ENCODE measurements at regions not wholly inside any gene's neighbourhood (a gene's known extent, or its start where the extent isn't known, plus 50 kb on each side); places are given as distances from the start of the nearest gene placed in this dataset.

GRCh38 chr10:98332623-98333269, 64.8 kb upstream of the LOXL4 start:
- DNase-seq (ENCODE audit: low read depth): peak; percentile 68

GRCh38 chr10:98331885-98332284, 63.9 kb upstream of the LOXL4 start:
- peak; percentile 19 for DNase-seq (ENCODE audit: low read depth)

GRCh38 chr10:98330987-98331386, 63.0 kb upstream of the LOXL4 start:
- DNase-seq (ENCODE audit: low read depth): no peak

- no peak for DNase-seq (ENCODE audit: low read depth)
These were observed 60.6 kb upstream of the LOXL4 start for GRCh38 chr10:98328640-98329039.

GRCh38 chr10:98328163-98328562, 60.2 kb upstream of the LOXL4 start:
- no peak for DNase-seq (ENCODE audit: low read depth)

- no peak for DNase-seq (ENCODE audit: low read depth)
These were observed 58.6 kb upstream of the LOXL4 start for GRCh38 chr10:98326621-98327027.

- peak; percentile 94 for DNase-seq (ENCODE audit: low read depth)
These were observed 55.5 kb upstream of the LOXL4 start for GRCh38 chr10:98323221-98324164.

GRCh38 chr10:98321186-98321780, 53.3 kb upstream of the LOXL4 start:
- DNase-seq (ENCODE audit: low read depth): no peak

GRCh38 chr10:98320486-98321185, 52.6 kb upstream of the LOXL4 start:
- DNase-seq (ENCODE audit: low read depth): no peak

- no peak for DNase-seq (ENCODE audit: low read depth)
These were observed 50.9 kb upstream of the LOXL4 start for GRCh38 chr10:98318861-98319260.
